ENCODE measurements at regions not wholly inside any gene's neighbourhood (a gene's known extent, or its start where the extent isn't known, plus 50 kb on each side); places are given as distances from the start of the nearest gene placed in this dataset.

DNA sequence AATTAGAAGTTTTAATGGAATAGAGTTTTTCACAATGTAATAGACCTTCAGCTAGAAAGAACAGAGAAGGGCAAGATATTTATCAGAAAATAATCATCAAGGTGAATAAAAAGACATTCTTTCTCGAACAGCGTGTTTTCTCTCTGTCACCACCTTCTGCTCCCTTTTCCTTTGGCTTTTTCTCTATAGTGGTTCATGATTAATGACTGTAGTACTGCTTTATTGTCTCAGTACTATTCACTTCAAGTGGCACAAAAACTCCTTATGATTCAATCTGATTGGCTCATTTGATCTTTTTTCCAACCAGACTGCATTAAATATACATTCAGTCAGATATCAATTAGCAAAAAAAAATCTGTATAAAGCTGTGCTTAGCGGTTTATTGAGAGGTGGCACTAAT is 516.0 kb downstream of the OTOL1 start:
- H3K27me3 Mint-ChIP-seq (ENCODE audit: low read depth, unreplicated experiment), result no peaks in the 10 kb centered on the region
- TF ChIP-seq EZH2 (IDR thresholded peaks at IDR 0.05; ENCODE audit: insufficient read depth, low read length), result no peak
- TF ChIP-seq, protein P1, sequence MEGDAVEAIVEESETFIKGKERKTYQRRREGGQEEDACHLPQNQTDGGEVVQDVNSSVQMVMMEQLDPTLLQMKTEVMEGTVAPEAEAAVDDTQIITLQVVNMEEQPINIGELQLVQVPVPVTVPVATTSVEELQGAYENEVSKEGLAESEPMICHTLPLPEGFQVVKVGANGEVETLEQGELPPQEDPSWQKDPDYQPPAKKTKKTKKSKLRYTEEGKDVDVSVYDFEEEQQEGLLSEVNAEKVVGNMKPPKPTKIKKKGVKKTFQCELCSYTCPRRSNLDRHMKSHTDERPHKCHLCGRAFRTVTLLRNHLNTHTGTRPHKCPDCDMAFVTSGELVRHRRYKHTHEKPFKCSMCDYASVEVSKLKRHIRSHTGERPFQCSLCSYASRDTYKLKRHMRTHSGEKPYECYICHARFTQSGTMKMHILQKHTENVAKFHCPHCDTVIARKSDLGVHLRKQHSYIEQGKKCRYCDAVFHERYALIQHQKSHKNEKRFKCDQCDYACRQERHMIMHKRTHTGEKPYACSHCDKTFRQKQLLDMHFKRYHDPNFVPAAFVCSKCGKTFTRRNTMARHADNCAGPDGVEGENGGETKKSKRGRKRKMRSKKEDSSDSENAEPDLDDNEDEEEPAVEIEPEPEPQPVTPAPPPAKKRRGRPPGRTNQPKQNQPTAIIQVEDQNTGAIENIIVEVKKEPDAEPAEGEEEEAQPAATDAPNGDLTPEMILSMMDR (IDR thresholded peaks at IDR 0.05; ENCODE audit: insufficient read depth, low read depth, low read length), result no peak
- H3K4me3 Mint-ChIP-seq (ENCODE audit: unreplicated experiment), result no peak overlapping the region

DNA sequence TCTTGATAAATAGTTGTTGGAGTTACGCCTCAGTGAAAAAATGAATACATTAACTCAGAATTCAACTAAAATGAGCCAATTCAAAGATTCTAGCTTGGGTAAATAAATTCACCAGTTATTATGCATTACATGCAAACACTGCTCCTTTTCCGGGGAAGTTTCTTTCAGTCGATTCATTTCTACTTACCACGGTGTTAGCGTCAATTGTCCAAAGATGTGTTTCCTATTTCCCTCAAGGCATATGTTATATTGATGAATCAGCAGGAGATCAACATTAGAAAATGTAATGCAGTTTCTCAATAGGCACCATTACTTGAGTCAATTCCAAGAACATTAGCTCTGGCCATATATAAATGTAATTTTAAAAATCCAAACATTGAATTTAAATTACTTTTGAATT is 517.7 kb downstream of the OTOL1 start:
- no peaks in the 10 kb centered on the region for H3K9me3 ChIP-seq (ENCODE audit: insufficient read depth, low read depth, low read length)
- Mint-ChIP-seq H3K27ac (ENCODE audit: unreplicated experiment) (no peak overlapping the region), H3K36me3 (ENCODE audit: low read depth, unreplicated experiment) (no peaks in the 10 kb centered on the region), H3K9me3 (ENCODE audit: unreplicated experiment) (no peaks in the 10 kb centered on the region), H3K4me1 (ENCODE audit: low read depth, unreplicated experiment) (no peaks in the 10 kb centered on the region), H3K4me3 (ENCODE audit: unreplicated experiment) (no peak overlapping the region), H3K27me3 (ENCODE audit: low read depth, unreplicated experiment) (no peaks in the 10 kb centered on the region)
- H3K4me2 ChIP-seq (ENCODE audit: low read length), result no peak overlapping the region
- H3K79me2 ChIP-seq (ENCODE audit: insufficient read depth, low read length), result no peaks in the 10 kb centered on the region
- H3K36me3 ChIP-seq (ENCODE audit: insufficient read depth, low read length), result no peaks in the 10 kb centered on the region
- no peak for FAIRE-seq
- H3K9ac ChIP-seq (ENCODE audit: low read length), result no peak overlapping the region
- TF ChIP-seq, protein P1 (IDR thresholded peaks at IDR 0.05; ENCODE audit: insufficient read depth, low read depth, low read length), result no peak
- TF ChIP-seq EZH2 (IDR thresholded peaks at IDR 0.05; ENCODE audit: insufficient read depth, low read length), result no peak
- no peaks in the 10 kb centered on the region for H4K20me1 ChIP-seq (ENCODE audit: insufficient read depth, low read length)
- H2AFZ ChIP-seq (ENCODE audit: low read depth, low read length), result no peak overlapping the region
- no peaks in the 10 kb centered on the region for H3K4me1 ChIP-seq (ENCODE audit: insufficient read depth, low read length)
- no peak overlapping the region for H3K4me3 ChIP-seq (ENCODE audit: insufficient read depth, low read depth, low read length)
- DNase-seq (ENCODE audit: low read depth), result no peak
- H3K27ac ChIP-seq (ENCODE audit: low read depth, low read length), result no peak overlapping the region
- H3K27me3 ChIP-seq (ENCODE audit: insufficient read depth, low read length), result no peaks in the 10 kb centered on the region

More for the DNA sequence above, 516.0 kb downstream of the OTOL1 start:
- Mint-ChIP-seq H3K4me1 (ENCODE audit: low read depth, unreplicated experiment) (no peaks in the 10 kb centered on the region), H3K9me3 (ENCODE audit: unreplicated experiment) (no peaks in the 10 kb centered on the region), H3K36me3 (ENCODE audit: low read depth, unreplicated experiment) (no peaks in the 10 kb centered on the region), H3K27ac (ENCODE audit: unreplicated experiment) (no peak overlapping the region)
- FAIRE-seq, result no peak
- Histone ChIP-seq H3K27ac (ENCODE audit: low read depth, low read length) (no peak overlapping the region), H3K4me1 (ENCODE audit: insufficient read depth, low read length) (no peaks in the 10 kb centered on the region), H3K4me3 (ENCODE audit: insufficient read depth, low read depth, low read length) (no peak overlapping the region), H3K4me2 (ENCODE audit: low read length) (no peak overlapping the region), H3K79me2 (ENCODE audit: insufficient read depth, low read length) (no peaks in the 10 kb centered on the region), H3K9me3 (ENCODE audit: insufficient read depth, low read depth, low read length) (no peaks in the 10 kb centered on the region), H2AFZ (ENCODE audit: low read depth, low read length) (no peak overlapping the region), H3K9ac (ENCODE audit: low read length) (no peak overlapping the region), H4K20me1 (ENCODE audit: insufficient read depth, low read length) (no peaks in the 10 kb centered on the region), H3K36me3 (ENCODE audit: insufficient read depth, low read length) (no peaks in the 10 kb centered on the region), H3K27me3 (ENCODE audit: insufficient read depth, low read length) (no peaks in the 10 kb centered on the region)
- no peak for DNase-seq (ENCODE audit: low read depth)

DNA sequence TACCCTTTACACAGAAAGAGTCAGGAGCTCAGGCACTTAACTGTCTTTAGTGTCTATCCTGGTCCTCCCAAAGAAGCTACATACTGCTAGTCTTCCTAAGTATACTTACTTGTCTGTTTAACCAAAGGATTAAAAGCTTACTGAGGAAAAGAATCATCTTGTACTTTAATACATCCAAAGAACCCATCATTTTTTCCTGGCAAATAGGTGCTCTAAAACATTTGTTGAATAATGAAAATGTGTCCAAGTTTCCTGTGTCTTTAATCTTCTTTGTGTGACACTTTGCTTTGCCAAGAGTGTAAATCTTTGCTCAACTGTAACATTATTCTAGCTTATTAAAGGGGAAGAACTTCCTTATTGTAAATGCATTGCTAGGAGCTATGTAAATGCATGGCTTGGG is 519.2 kb downstream of the OTOL1 start:
- Histone ChIP-seq H3K4me2 (ENCODE audit: low read length) (no peak overlapping the region), H3K79me2 (ENCODE audit: insufficient read depth, low read length) (no peaks in the 10 kb centered on the region), H3K9me3 (ENCODE audit: insufficient read depth, low read depth, low read length) (no peaks in the 10 kb centered on the region), H3K27me3 (ENCODE audit: insufficient read depth, low read length) (no peaks in the 10 kb centered on the region), H3K9ac (ENCODE audit: low read length) (no peak overlapping the region), H3K27ac (ENCODE audit: low read depth, low read length) (no peak overlapping the region), H3K4me1 (ENCODE audit: insufficient read depth, low read length) (no peaks in the 10 kb centered on the region), H2AFZ (ENCODE audit: low read depth, low read length) (no peak overlapping the region), H3K36me3 (ENCODE audit: insufficient read depth, low read length) (no peaks in the 10 kb centered on the region), H4K20me1 (ENCODE audit: insufficient read depth, low read length) (no peaks in the 10 kb centered on the region), H3K4me3 (ENCODE audit: insufficient read depth, low read depth, low read length) (no peak overlapping the region)
- TF ChIP-seq, protein P1 (IDR thresholded peaks at IDR 0.05; ENCODE audit: insufficient read depth, low read depth, low read length), result no peak
- no peak for TF ChIP-seq EZH2 (IDR thresholded peaks at IDR 0.05; ENCODE audit: insufficient read depth, low read length)
- Mint-ChIP-seq H3K27ac (ENCODE audit: unreplicated experiment) (no peak overlapping the region), H3K27me3 (ENCODE audit: low read depth, unreplicated experiment) (no peaks in the 10 kb centered on the region), H3K4me1 (ENCODE audit: low read depth, unreplicated experiment) (no peaks in the 10 kb centered on the region), H3K9me3 (ENCODE audit: unreplicated experiment) (no peaks in the 10 kb centered on the region), H3K4me3 (ENCODE audit: unreplicated experiment) (no peak overlapping the region), H3K36me3 (ENCODE audit: low read depth, unreplicated experiment) (no peaks in the 10 kb centered on the region)
- no peak for DNase-seq (ENCODE audit: low read depth)
- FAIRE-seq, result no peak
